ENCODE measurements at regions not wholly inside any gene's neighbourhood (a gene's known extent, or its start where the extent isn't known, plus 50 kb on each side); places are given as distances from the start of the nearest gene placed in this dataset.

DNA sequence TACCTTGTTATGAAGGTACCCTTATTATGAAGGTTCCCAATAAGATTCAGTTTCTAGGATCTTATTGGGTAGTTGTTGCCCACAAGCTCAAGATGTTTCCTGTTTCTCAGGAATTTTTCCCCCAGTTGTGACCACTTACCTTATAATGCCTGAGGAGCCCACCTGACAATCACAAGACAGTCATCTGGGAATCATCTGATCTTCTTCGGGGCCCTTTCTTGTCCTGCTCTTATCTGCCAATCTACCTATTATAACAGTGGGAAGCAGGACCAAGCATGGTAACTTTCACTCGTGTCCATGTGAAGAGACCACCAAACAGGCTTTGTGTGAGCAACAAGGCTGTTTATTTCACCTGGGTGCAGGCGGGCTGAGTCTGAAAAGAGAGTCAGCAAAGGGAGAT lies 825.5 kb downstream of the BCL11B start:
- no peak overlapping the region for H3K4me3 ChIP-seq (ENCODE audit: control insufficient read depth, low read depth, low read length)
- TF ChIP-seq, protein P1, sequence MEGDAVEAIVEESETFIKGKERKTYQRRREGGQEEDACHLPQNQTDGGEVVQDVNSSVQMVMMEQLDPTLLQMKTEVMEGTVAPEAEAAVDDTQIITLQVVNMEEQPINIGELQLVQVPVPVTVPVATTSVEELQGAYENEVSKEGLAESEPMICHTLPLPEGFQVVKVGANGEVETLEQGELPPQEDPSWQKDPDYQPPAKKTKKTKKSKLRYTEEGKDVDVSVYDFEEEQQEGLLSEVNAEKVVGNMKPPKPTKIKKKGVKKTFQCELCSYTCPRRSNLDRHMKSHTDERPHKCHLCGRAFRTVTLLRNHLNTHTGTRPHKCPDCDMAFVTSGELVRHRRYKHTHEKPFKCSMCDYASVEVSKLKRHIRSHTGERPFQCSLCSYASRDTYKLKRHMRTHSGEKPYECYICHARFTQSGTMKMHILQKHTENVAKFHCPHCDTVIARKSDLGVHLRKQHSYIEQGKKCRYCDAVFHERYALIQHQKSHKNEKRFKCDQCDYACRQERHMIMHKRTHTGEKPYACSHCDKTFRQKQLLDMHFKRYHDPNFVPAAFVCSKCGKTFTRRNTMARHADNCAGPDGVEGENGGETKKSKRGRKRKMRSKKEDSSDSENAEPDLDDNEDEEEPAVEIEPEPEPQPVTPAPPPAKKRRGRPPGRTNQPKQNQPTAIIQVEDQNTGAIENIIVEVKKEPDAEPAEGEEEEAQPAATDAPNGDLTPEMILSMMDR (conservative IDR thresholded peaks at IDR 0.05; ENCODE audit: control insufficient read depth, insufficient read depth, low read depth, low read length): no peak
- DNase-seq (ENCODE audit: low read depth): no peak

DNA sequence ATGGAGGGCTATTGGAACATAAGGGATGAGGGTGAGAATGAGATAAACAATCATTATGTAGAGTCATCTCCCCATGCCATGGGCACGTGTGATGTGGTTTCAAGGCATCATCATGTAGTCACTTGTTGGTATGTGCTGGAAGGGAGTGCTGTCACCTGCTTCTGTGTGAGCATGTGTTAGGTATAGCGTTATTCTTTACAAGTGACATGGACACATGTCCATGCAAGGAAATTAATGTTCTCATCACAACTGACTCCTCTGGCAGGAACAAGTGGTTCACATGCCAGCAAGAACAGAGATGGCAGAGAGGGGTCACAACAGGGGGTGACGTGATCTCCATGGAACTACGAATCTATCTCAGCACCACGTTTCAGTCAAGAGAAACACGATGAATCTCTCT lies 815.8 kb downstream of the BCL11B start:
- TF ChIP-seq, protein P1 (conservative IDR thresholded peaks at IDR 0.05; ENCODE audit: control insufficient read depth, insufficient read depth, low read depth, low read length): no peak
- H3K4me3 ChIP-seq (ENCODE audit: control insufficient read depth, low read depth, low read length): no peak overlapping the region
- DNase-seq (ENCODE audit: low read depth): no peak

DNA sequence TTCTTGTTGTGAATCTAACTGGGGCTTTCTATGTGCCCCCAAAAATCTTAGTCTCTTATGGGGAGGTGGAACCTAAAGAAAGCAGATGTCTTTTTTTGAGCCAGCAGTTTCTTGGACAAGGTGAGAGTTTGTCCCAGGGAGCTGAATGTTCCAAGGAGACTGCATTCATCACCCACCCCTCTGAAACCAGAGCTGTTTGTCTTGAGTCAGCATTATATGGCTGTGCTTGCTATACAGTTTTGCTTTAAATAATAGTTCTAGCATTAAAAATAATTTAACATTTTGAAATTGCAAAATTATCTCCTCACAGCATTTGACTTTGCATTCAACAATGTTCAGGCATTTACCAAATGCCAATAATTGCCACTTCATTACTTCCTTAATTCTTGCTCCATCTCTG lies 813.3 kb downstream of the BCL11B start:
- TF ChIP-seq, protein P1 (conservative IDR thresholded peaks at IDR 0.05; ENCODE audit: control insufficient read depth, insufficient read depth, low read depth, low read length): no peak
- H3K4me3 ChIP-seq (ENCODE audit: control insufficient read depth, low read depth, low read length): no peak overlapping the region
- no peak for DNase-seq (ENCODE audit: low read depth)

DNA sequence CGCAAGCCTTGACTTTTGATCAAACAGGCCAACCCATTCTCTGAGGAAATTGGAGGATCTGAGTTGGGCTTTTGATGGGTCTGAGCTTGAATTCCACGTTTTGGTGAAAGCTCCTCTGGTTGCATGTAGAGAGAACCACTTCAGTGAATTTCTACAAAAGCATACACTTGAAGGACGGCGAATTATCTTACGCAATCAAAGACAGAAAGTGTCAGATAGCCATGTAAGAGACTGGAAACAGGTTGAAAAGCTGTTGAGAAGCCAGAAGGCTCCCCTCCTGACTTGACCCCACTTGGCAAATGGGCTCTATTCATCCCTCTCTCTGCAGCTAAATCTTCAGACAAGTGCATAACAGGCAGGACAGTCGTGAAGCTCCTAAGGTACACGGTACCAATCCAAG lies 809.1 kb downstream of the BCL11B start:
- DNase-seq (ENCODE audit: low read depth): no peak
- TF ChIP-seq, protein P1 (conservative IDR thresholded peaks at IDR 0.05; ENCODE audit: control insufficient read depth, insufficient read depth, low read depth, low read length): no peak
- H3K4me3 ChIP-seq (ENCODE audit: control insufficient read depth, low read depth, low read length): no peak overlapping the region

DNA sequence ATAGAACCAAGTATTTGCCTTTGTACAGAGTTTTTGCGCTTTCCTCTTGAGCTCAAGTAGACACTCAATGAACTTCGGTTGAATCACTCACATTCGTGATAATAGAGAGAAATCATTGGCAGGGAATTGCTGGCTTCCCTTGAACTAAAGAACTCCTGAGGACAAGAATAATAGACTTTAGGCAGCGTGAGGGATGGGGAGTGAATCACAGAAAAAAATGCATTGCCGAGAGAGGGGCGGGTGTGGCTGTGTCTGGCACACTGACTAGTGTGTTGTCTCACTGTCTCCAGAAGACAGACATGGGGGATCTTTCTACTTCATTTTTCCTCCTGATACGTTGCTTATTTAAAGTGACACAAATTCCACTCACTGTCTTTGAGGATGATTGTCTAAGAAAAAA lies 805.2 kb downstream of the BCL11B start:
- no peak overlapping the region for H3K4me3 ChIP-seq (ENCODE audit: control insufficient read depth, low read depth, low read length)
- TF ChIP-seq, protein P1 (conservative IDR thresholded peaks at IDR 0.05; ENCODE audit: control insufficient read depth, insufficient read depth, low read depth, low read length): no peak
- DNase-seq (ENCODE audit: low read depth): no peak

DNA sequence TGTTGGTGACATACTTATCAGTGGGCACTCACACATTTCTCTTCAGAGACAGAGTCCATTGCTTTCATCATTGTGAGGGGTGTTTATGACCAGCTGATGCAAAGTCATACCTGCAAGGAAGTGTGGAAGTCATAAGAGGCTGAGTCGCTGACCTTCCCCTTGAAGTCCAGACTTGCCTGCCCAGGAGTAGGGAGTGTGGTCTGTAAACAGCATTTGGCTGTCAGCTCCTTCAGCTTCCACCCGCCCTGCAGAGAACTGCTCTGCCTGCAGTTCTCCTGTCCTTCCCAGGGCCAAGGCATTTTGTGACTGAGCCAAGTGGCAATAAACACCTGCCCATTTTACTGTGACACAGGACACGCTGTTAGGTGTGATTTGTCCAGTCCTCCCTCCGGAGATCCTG lies 801.3 kb downstream of the BCL11B start:
- no peak overlapping the region for H3K4me3 ChIP-seq (ENCODE audit: control insufficient read depth, low read depth, low read length)
- TF ChIP-seq, protein P1 (conservative IDR thresholded peaks at IDR 0.05; ENCODE audit: control insufficient read depth, insufficient read depth, low read depth, low read length): no peak
- DNase-seq (ENCODE audit: low read depth): no peak

DNA sequence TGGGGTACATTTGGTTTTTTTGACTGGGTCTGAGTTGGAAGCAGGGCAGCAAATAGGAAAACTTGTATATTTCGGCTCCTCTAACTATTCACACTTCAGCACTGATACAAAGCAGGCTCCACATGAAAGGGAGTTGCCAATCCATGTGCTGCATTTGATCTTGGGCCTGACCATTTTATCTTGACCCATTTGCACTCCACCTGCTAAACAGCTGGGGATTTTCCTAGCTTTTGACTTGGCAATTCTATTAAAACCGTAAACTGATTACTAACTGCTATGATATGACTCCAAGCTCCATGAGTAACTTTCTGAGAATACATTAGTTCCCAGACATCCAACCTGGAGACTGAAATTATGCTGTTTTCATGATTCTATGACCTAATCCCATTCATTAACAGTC lies 797.1 kb downstream of the BCL11B start:
- DNase-seq (ENCODE audit: low read depth): no peak
- TF ChIP-seq, protein P1 (conservative IDR thresholded peaks at IDR 0.05; ENCODE audit: control insufficient read depth, insufficient read depth, low read depth, low read length): no peak
- H3K4me3 ChIP-seq (ENCODE audit: control insufficient read depth, low read depth, low read length): no peak overlapping the region

Data from fibroblast of mammary gland (primary cell).